HG03469 (cell line): ENCODE measurements at regions not wholly inside any gene's neighbourhood (a gene's known extent, or its start where the extent isn't known, plus 50 kb on each side); places are given as distances from the start of the nearest gene placed in this dataset.

Source experiments
- ATAC-seq: cut with Tn5 transposase; IDR thresholded peaks from one replicate; pipeline ENCODE4 v1.9.1; 2021; ENCODE audit warnings: mild to moderate bottlenecking, moderate library complexity, moderate number of reproducible peaks; ENCODE audit not compliant: unreplicated experiment

GRCh38 chr11:41849250-41849649 lies 389.8 kb upstream of the LRRC4C start:
- ATAC-seq: no peak

DNA sequence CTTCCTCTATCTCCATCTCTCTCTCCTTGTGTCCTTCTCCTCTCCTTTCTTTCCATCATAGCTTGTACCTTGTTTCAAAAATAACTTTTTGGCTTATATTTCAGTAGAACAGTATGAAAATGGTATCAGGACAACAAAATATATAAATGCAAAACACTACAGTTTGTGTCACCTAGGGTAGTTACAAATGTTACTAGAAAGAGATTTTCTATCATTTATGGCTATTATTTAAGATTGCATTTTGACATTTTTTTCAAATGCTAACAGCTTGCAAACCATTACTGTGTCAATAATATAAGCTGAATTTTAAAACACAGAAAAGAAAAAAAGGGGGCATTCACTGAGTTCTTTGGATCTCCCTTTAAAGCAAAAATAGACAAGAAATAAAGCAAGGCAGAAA lies 392.3 kb upstream of the LRRC4C start:
- ATAC-seq: no peak

- ATAC-seq: no peak
Measured at GRCh38 chr11:41861838-41862237, 402.4 kb upstream of the LRRC4C start.

DNA sequence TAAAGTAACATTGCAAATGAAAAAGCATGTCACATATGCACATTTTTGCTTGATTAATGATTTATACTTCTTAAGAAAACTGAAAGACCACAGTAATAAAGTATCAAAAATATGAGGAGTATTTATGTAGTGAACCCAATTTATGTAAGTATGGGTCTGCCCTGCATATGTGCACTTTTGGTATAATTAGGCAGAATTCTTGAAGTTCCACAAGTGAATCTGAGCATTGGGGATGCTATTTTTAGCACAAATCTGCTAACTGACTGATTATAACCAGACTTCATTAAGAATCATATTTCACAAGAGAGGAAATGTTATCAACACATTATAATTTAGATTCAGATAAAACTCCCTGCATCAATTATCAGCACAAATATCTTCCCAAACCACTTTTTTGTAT lies 407.1 kb upstream of the LRRC4C start:
- no peak for ATAC-seq

DNA sequence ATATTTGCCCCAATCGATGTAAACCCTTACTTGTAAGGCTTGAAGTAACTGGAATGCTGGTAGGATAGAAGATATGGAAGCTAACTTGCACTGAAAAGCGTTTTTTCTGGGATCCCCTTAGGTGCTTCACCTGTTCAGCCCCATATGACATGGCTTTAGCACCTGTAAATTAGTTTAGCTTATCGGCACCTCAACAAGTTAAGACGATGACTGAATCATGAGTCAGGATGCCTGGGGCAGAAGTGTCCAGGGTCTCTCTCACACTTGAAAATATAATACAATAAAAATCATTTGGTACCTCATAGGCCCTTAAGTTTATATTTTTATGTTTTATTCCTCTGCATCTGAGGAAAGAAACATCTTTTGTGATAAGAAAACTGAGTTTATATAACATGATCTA lies 409.2 kb upstream of the LRRC4C start:
- ATAC-seq: no peak

DNA sequence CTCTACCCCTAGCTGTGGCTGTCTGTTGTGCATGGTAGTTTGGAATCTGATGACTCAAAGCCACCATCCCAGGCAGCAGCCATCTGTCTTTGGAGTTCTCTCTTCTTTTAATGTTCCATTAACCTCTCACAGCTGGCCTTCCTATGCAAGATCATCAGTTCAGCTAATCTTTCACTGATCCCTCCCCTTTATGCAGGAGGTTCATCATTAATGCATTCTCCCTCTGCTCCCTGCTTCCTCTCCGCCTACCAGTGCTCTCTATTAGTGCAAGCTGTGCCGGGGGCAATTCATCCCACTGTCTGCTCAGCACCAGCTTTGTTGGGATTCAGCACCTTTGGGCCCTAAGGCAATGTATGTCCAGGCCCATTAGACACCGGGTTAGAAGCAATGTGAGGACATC lies 413.0 kb upstream of the LRRC4C start:
- no peak for ATAC-seq

DNA sequence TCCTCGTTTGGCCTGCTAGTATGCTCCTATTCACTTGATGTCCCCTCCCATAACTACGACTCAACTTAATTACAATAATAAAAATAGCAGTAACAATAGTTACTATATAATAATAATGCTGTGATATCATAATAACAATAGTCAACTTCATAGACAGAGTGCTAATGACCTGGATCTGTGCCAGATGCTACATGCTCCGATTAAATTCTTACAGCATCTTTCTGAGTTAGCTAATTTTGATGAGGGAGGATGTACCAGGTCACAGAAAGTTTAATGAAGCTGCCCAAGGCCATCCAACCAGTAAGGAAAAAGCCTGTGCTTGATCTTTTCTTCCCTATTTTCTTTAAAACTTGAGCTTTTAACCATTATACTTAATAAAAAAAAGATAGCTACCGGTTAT lies 413.4 kb upstream of the LRRC4C start:
- ATAC-seq: no peak

- ATAC-seq: no peak
Measured at GRCh38 chr11:41878095-41878494, 418.6 kb upstream of the LRRC4C start.

- no peak for ATAC-seq
Measured at GRCh38 chr11:41879214-41879613, 419.8 kb upstream of the LRRC4C start.

DNA sequence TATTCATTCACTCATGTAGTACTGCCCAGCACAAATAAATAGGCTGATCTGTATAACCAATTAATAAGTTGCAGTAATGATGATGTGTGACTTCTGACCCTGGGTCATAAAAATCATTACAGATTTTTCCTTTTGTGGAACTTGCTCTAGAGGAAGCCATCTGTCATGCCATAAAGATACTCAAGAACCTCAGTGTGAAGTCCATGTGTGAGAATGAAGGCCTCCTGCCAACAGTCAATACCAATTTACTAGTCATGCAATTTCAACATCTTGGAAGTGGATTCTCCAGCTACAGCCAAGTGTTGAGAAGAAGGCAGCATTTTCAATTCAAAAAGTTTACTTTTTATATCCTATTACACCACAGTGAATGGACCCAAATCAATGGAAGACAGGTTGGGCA lies 435.6 kb upstream of the LRRC4C start:
- no peak for ATAC-seq

- no peak for ATAC-seq
Measured at GRCh38 chr11:41897991-41898390, 438.5 kb upstream of the LRRC4C start.

DNA sequence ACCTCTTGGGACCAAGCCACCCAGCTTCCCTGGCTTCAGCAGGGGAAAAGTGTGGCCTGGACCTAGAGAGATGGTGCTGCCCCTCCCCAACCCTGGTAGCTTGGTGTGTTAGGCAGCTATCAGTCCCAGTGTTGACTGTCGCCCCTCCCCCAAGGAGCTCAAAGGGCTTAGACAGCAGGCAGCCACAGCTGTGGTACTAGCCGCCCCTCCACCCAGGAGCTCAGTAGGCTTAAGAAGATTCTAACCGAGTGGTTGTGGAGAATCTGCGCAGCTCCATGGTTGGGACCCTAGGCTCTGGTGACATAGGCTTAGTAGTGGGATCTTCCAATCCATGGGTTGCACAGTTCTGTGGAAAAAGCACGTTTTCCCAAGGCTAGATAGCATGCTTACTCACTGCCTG lies 458.4 kb upstream of the LRRC4C start:
- no peak for ATAC-seq

- ATAC-seq: no peak
Measured at GRCh38 chr11:41920374-41920773, 460.9 kb upstream of the LRRC4C start.

GRCh38 chr11:41921746-41922390 lies 462.4 kb upstream of the LRRC4C start:
- no peak for ATAC-seq

DNA sequence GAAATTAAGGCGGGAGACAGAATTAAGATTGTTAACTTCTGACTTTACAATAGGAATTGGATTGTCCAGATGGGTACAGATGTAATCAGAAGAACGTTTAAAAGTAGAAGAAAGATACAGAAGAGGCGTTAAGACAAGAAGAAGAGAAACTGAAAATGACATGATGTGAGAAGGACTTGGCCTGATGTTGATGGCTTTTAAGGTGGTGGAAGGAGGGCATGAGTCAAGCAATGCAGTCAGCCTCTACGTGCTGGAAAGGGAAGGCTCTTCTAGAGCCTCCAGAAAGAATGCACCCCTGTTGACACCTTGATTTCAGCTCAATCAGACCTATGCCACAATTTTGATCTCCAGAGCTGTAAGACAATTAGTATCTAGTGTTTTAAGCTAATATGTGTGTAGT lies 466.9 kb upstream of the LRRC4C start:
- ATAC-seq: no peak

- no peak for ATAC-seq
Measured at GRCh38 chr11:41935241-41935640, 475.8 kb upstream of the LRRC4C start.

- no peak for ATAC-seq
Measured at GRCh38 chr11:41935795-41936194, 476.3 kb upstream of the LRRC4C start.

DNA sequence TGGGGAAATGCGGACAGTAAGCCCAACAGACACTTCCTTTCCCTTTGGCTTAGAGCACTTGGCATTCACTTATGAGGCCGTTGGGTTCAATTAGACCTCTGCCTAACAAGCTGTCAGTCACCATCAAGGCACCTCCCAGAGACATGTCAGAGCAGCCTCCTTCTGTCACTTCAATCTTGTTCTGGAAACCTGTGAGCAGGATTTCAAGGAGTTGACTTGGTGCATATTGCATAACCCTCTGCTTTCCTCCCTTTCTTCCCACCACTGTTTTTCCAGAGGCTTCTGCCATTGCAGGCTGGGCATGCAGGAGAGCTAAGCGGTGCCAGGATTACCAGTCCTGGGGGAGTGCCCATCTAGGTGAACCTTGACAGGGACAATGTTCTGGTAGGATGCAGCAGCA lies 484.2 kb upstream of the LRRC4C start:
- no peak for ATAC-seq

- ATAC-seq: no peak
Measured at GRCh38 chr11:41947392-41947791, 487.9 kb upstream of the LRRC4C start.

DNA sequence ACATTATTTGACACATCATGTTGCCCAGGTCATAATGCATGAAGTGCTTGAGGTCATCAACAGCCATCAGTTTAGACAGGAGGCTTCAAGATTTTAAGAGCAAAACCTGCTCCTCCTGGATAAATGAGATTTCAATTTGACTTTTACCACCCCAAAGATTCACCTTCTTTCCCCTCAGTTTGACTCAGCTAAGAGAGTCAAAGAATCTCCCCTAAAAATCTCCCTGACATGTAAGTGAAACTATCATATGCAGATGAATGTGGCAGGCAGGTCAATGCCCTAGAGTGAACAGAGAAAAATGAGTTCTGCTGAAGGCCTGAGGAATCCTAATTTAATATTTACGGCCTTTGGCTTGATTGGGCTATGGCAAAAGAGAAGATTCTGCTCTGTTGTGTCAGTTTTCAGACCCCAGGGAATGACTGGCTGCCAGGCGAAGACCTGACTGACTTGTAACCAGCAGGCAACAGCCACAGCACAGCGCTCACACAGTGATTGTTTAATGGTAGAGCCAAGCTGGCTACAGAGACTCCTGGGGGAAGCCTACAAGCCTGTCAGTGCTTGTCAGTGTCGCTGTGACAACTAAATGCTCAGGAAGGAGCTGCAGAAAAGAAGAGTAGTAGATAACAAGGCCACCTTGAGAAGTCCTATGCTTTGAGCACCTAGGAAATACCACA lies 491.2 kb upstream of the LRRC4C start:
- ATAC-seq: no peak

DNA sequence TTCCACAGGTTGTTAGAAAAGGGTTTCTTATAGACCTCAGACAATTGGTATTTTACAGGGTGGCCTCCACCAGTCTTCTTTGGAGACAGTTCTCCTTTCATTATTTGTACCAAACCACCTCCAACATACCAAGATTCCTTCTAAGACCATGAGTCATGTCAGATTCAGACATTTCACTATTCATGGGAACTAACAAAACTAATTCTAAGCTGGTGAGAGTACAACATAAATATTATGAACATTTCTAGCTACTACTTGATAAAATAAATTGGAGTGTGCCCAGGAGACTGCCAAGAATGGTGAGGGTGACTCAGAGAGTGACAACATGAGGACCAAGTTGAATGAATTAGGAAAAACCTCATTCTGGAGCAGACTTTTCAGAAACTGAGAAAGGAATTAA lies 494.6 kb upstream of the LRRC4C start:
- ATAC-seq: no peak

GRCh38 chr11:41955066-41955465 lies 495.6 kb upstream of the LRRC4C start:
- ATAC-seq: no peak
